ENCODE measurements at regions not wholly inside any gene's neighbourhood (a gene's known extent, or its start where the extent isn't known, plus 50 kb on each side); places are given as distances from the start of the nearest gene placed in this dataset.
"Not testable (repeated sequence)": the region's sequence is repeated elsewhere in the genome, so short reads cannot be mapped to it uniquely, and the experiment has no call there.

- DNase-seq = no peak
Observed at GRCh38 chr12:89087876-89088275, 264.4 kb downstream of the DUSP6 start.

DNA sequence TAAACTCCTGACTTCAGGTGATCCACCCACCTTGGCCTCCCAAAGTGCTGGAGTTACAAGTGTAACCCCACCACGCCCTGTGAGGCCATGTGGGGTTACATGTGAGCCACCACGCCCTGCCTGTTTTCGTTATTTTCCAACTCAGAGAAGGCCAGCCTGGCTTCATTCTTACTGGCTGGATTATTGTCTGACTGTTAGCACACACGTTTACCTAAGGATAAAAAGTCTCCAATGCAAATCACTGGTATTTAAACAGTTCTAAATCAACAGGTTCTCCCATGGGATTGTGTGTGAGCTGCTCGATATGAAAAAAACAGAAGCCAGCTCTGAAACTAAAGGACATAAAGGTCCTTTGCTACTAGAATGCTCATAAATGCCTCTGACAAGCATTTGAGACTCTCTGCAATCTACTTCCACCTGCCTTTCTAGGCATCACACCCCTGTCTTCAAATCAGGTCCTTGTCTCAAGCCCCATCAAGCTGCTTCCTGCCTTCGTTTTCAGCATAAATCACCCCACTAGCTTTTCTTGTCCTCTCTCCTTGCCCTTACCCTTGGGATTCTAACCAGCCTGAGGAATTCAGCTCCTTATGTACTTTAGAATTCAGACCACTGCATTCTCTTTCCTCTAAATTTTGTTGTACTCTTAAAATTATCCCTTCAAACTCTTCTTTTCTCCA, 265.0 kb downstream of the DUSP6 start:
- DNase-seq = no peak

DNA sequence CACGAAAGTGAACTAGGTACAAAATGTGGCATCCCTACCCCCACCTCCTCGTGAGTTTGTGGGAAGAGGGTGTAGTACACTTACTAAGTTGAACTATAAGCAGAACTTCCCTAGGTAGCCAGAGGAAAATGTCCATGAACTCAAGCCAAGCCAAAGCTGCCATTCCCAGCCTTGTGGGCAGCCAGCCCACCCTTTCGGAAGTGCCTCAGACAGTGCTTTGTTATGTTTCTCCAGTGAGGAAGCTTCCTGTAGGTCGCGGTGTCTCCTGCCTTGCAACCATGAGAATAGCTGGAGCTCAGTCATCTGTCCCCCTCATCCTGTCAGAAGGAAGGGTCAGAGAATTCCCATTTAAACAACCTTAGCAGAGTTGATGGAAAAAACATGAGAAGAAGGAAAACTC, 266.9 kb downstream of the DUSP6 start:
- no peak for DNase-seq

GRCh38 chr12:89084751-89085150, 267.6 kb downstream of the DUSP6 start:
- no peak for DNase-seq

DNA sequence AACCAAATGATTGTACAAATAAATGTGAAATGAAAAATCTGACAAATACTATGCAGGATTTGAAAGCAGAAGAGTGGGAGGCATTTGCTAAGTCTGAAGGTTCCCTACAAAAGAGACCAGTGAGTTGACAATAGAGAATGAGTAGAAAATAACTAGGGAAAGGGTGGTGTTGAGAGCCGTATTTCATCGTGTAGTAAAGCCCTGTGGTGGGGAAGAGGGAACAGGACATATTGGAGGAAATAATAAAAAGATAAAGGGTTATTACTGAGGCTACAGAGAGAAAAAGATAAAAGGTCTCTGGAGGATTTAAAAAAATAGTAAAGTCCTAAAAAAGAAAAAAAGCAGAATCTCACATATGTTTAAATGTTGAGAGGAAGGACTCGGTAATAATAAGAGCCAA, 268.8 kb downstream of the DUSP6 start:
- no peak for DNase-seq

GRCh38 chr12:89082370-89082753, 269.9 kb downstream of the DUSP6 start:
- DNase-seq = no peak

- no peak for DNase-seq
Observed at GRCh38 chr12:89081719-89082369, 270.5 kb downstream of the DUSP6 start.

DNA sequence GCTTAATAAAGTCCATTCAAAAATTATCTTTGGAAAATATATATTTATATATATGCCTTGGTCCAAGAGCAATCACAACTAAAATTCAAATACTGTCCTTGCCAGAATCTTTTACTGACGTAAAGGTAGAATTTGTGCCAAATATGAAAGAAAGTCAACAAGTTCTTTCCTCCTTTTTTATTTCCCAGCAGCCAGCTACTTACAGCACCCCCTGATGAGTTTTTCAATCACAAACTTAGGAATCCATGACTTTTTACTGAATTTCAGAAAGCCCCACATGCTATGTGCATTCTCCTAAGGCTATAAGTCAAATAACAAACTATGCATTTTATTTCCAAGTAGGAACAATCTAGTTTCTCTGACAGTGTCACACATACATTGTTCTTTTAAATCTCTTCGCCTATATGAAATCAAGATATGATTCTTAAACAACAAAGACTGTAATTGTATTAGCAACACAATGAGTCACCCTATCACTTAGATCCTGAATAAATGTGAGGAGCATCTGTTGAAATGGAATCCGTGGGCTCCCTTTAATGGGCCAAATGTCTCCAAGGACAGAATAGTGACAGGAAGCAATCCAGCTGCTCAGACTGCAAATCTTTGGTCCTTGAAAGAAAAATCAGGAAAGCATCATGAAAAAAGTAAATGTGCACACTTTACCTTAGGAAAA, 271.4 kb downstream of the DUSP6 start:
- no peak for DNase-seq

DNA sequence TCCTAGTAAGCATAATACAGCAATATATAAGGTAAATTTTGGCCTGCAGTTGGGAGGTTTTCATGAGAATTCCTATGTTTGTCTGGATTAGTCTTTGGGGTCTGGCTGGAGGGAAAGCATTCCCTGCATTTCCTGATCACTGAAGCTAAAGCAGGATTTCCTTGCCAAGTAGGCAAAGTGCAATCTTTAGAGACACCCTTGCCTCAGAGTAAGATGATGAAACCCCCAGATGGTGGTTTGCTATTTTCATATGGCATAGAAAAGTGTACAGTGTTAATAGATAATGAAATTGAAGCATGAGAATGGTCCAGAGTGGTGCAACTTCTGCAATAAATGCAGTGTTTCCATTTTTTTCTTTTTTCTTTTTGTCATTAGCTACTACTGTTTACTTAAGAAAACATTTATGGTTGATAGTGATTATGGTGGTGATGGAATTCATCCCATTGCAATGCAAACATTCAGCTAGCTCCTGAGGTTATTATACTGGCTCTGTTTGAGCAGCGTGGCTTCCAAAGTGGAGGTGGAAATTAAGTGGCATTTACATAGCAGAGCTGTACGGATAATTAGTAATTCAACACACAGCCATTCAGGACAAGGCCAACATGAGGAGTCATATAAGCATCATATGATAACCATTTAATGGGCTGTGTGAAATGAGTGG, 276.3 kb downstream of the DUSP6 start:
- DNase-seq = no peak

DNA sequence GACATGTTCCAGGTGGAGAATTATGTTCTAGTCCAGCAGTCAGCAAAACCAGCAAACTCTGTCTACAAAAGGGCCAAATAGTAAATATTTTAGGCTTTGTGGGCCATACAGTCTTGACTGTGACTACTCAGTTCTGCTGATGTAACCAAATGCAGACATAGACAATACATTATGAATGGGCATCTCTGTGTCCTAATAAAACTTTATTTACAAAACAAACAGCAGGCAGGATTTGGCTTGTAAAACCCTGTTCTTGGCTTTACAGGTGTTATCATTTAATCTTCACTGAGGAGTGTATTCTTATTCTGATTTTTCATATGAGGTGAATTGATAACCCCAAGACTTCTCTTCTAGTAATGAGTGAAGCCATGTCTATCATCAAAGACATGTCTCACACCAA, 278.6 kb downstream of the DUSP6 start:
- DNase-seq = no peak

- DNase-seq = no peak
Observed at GRCh38 chr12:89073027-89073398, 279.3 kb downstream of the DUSP6 start.

- DNase-seq = no peak
Observed at GRCh38 chr12:89072294-89073026, 279.8 kb downstream of the DUSP6 start.

DNA sequence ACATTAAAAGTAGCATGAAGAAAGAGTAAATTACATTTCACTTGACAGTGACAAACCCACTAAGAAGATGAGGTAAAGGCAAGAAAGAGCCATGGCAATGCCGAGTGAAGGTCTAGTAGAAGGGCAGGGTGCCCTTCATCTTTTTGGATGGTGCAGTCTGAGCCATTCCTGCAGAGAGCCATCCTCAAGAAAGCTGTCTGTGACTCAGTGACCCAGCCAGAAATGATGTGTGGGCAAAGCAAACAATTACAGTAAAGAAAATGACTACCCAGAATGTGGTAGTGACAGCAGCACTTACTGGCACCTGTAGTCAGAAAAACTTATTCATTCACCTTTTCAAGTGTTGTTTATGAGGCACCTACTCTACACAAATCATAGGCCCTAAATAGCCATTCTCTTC, 281.7 kb downstream of the DUSP6 start:
- DNase-seq = no peak

- no peak for DNase-seq
Observed at GRCh38 chr12:89069431-89069830, 282.9 kb downstream of the DUSP6 start.

DNA sequence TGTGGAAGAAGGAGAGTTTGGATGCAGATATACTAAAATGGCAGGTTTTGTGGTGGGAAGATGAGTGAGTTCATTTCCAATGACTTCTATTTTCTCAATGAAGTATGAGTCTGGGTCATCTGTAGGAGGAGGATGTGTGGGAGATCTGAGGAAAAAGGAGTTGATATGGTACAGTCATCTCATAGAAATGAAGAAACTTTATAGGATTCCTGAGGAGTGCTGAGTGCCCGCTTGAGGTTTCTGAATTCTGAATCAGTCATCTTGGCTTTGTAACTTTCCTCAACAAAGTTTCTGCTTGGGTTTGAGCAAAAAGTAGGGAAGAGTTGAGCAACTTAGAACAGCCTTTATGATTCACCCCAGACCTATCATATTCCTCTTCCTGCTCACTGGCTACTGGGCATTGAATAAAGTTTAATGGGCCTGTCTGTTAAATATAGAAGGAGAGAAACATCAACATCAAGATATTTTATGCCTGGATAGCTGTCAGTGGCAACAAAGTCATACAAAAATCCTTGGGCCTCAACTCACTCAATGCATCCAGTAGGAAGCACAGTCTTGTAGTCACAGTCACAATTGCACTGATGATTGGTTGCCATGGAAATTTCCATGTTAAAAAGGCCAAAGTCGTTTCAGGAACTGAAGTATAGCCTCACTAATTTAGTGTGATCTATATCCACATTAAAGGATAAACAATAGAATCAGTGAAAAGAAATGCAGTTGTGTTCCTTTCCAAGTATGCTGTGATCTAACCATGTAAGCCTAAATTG, 284.7 kb downstream of the DUSP6 start:
- DNase-seq = no peak

- DNase-seq = no peak
Observed at GRCh38 chr12:89064780-89065179, 287.5 kb downstream of the DUSP6 start.

- no peak for DNase-seq
Observed at GRCh38 chr12:89064151-89064550, 288.1 kb downstream of the DUSP6 start.

DNA sequence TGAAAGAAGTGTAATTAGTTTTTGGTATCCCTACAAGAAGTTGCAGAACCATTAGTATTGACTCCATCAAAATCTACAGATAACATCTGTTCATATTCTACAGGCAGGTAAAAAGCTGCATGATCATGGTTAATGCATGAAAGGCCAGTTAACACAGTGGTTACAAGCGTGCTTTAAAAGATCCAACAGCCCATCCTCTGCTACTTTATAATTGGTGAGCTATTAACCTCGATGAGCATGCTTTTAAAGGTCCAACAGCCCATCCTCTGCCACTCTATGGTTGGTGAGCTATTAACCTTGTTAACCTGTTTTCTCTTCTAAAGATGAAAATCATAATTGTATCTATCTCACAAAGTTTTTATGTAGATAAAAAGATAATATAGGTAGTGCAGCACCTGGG, 289.3 kb downstream of the DUSP6 start:
- no peak for DNase-seq

DNA sequence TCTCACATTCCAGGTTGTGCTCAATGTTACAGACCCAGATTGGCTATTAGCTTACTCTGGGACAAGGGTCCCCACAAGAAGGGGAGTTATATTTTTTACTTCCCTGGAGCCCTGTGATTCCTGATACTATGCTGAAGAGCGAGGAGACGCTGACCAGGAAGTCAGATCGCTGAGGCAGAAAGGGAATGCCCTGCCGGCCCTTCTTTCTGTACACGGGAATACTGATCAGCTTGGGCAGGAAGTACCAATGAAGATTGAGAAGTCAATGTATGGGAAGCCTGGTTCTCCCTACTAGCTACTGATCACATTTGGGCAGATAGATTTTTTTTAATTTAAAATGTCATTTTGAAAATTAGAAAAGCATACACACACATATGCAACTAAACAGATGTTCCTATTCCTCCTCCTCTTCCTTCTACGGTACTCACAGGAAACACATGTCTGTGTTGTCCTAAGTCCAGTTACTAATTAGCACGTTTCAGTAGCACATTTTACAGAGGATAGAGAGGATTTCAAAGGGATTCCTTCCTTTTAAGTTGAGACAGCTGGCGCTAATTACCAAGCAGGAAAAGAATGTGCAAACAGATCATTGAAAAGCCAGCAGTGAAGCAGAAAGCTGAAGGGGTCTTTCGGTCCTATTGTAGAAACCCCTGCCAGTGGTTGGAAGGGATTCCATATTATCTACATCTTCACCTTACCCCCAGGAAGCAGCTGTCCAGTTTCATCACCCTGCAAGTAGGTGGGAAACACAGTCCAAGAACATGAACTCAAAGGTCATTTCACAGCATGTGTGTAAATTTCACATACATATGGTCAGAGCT, 292.4 kb downstream of the DUSP6 start:
- DNase-seq = no peak

DNA sequence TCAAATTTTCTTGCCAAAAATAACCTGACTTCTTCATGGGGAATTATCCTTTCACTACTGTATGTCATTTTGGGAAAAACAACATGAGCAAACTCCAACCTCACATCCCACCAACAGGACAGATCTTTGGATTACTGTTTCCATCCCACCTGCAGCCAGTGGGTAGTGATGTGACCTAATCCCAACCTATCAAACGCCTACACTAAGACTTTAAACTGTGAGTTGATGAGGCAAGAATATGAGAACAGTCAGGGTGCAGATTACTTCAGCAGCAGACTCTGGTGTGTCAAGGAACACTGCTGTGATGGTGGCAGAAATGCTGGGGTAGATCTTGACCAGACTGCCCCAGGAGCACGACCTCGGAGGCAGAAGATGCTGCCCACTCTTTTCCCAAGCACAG, 293.2 kb downstream of the DUSP6 start:
- no peak for DNase-seq

DNA sequence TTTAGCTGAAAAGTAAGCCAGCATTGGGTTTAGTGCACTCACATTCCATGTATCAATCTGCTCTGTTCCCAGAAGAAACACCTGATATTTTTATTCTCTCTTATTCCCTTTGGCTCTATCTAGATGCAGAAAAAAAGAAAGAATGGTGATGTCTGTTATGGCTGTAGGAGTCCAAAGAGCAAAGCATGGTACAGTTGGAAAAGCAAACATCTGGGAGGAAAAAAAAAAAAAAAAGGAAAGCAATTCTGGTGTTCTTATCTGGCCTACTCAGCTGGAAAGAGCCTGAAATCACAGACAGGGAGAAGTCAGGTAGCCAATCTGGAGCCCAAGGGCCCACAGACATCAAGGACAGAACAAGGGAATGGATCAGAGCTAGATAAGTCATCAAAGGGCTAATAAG, 293.9 kb downstream of the DUSP6 start:
- DNase-seq = no peak

DNA sequence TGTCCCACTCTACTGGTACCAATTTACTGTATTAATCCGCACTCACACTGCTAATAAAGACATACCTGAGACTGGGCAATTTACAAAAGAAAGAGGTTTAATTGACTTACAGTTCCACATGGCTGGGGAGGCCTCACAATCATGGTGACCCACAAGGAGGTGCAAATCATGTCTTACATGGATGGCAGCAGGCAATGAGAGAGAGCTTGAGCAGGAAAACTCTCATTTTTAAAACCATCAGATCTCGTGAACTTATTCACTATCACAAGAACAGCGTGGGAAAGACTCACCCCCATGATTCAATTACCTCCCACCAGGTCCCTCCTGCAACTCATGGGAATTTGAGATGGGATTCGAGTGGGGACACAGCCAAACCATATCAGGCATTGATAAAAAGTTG, 298.5 kb downstream of the DUSP6 start:
- not testable (repeated sequence) for DNase-seq

All from activated naive CD4-positive, alpha-beta T cell (primary cell).